Esophagus muscularis mucosa (tissue), 4 donors: ENCODE measurements at regions not wholly inside any gene's neighbourhood (a gene's known extent, or its start where the extent isn't known, plus 50 kb on each side); places are given as distances from the start of the nearest gene placed in this dataset.

ENCODE experiments used
- EP300 ChIP-seq: sonication (generic); formaldehyde crosslinking; IDR thresholded peaks from one replicate; pipeline ENCODE4 v1.6.1; 2017; ENCODE audit warnings: antibody characterized with exemption
- POLR2A ChIP-seq: fragments of 450-650 bp; IDR thresholded peaks from one replicate; pipeline ENCODE4 v1.6.1; 2017; ENCODE audit warnings: antibody characterized with exemption, moderate library complexity, mild to moderate bottlenecking, low read depth
- POLR2AphosphoS5 ChIP-seq, 2 donors: sonication (generic); formaldehyde crosslinking; IDR thresholded peaks; one replicate each; pipeline ENCODE4 v1.6.1; 2017; ENCODE audit warnings: antibody characterized with exemption in 2 of 2
- TF ChIP-seq, protein P1 (sequence below), 3 experiments: fragments of 200-600 bp in 2 of 3; fragments of 450-650 bp in 1 of 3; sonication (generic) in 2 of 3; IDR thresholded peaks; one replicate each; pipeline ENCODE4 v1.5.1; 2017 to 2019; ENCODE audit warnings: antibody characterized with exemption in 3 of 3, mild to moderate bottlenecking in 2 of 3, moderate library complexity in 1 of 3

DNA sequence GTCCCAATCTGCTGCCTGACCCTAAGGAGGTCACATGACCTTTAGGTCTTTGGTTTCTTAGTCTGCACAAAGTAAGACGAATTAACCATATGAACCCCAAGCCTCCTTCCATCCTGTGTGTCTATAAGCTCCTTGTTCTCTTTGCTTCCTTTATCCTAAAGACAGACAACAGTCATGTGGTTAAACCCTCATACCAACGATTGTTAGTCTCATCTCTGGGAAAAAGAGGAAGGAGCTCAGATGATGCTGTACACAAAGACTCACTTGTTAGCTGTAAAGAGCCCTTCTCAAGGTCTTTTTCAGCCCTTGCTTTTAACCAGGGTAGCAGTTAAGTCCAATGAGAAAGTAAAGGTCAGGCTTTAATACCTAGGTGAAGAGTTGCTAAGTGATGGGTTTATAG is 443.7 kb downstream of the TNS1 start:
- TF ChIP-seq, protein P1, sequence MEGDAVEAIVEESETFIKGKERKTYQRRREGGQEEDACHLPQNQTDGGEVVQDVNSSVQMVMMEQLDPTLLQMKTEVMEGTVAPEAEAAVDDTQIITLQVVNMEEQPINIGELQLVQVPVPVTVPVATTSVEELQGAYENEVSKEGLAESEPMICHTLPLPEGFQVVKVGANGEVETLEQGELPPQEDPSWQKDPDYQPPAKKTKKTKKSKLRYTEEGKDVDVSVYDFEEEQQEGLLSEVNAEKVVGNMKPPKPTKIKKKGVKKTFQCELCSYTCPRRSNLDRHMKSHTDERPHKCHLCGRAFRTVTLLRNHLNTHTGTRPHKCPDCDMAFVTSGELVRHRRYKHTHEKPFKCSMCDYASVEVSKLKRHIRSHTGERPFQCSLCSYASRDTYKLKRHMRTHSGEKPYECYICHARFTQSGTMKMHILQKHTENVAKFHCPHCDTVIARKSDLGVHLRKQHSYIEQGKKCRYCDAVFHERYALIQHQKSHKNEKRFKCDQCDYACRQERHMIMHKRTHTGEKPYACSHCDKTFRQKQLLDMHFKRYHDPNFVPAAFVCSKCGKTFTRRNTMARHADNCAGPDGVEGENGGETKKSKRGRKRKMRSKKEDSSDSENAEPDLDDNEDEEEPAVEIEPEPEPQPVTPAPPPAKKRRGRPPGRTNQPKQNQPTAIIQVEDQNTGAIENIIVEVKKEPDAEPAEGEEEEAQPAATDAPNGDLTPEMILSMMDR (IDR thresholded peaks at IDR 0.05): no peak
- TF ChIP-seq EP300 (no peak), POLR2AphosphoS5 (IDR thresholded peaks at IDR 0.05) (no peak), POLR2A (no peak)
